ENCODE measurements at regions not wholly inside any gene's neighbourhood (a gene's known extent, or its start where the extent isn't known, plus 50 kb on each side); places are given as distances from the start of the nearest gene placed in this dataset.

DNA sequence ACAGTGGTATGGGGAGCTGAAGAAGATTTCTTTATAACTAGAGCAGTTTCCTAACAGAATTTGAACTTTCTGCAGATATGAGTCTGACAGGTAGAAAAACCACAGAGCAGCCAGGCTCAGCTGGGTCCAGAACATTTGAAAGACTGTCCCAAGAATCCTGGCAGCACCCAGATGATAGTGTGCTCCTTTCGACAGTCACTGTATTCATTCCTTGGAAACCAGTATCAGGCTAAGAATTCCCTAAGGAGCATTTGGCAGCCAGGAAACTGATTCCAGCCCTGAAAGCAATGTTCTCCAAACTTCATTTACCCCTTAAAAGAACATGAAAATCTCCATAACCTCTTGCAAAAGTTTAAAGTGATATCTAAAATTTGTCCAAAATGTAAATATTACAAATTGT lies 123.0 kb upstream of the MTAP start:
- no peaks in the 10 kb centered on the region for H3K4me1 ChIP-seq (ENCODE audit: control insufficient read depth in 1 of 2, insufficient read depth in 1 of 2, low read depth in 1 of 2, low read length in 1 of 2)
- no peak overlapping the region for H3K4me3 ChIP-seq (ENCODE audit: low read depth in 1 of 2, low read length in 1 of 2)
- no peaks in the 10 kb centered on the region for H3K9me3 ChIP-seq
- H3K27me3 ChIP-seq: peaks cover 60% of the 10 kb centered on the region
- TF ChIP-seq, protein P1, sequence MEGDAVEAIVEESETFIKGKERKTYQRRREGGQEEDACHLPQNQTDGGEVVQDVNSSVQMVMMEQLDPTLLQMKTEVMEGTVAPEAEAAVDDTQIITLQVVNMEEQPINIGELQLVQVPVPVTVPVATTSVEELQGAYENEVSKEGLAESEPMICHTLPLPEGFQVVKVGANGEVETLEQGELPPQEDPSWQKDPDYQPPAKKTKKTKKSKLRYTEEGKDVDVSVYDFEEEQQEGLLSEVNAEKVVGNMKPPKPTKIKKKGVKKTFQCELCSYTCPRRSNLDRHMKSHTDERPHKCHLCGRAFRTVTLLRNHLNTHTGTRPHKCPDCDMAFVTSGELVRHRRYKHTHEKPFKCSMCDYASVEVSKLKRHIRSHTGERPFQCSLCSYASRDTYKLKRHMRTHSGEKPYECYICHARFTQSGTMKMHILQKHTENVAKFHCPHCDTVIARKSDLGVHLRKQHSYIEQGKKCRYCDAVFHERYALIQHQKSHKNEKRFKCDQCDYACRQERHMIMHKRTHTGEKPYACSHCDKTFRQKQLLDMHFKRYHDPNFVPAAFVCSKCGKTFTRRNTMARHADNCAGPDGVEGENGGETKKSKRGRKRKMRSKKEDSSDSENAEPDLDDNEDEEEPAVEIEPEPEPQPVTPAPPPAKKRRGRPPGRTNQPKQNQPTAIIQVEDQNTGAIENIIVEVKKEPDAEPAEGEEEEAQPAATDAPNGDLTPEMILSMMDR (IDR thresholded peaks at IDR 0.05): no peak
- H3K36me3 ChIP-seq: no peaks in the 10 kb centered on the region
- no peak overlapping the region for H3K27ac ChIP-seq

DNA sequence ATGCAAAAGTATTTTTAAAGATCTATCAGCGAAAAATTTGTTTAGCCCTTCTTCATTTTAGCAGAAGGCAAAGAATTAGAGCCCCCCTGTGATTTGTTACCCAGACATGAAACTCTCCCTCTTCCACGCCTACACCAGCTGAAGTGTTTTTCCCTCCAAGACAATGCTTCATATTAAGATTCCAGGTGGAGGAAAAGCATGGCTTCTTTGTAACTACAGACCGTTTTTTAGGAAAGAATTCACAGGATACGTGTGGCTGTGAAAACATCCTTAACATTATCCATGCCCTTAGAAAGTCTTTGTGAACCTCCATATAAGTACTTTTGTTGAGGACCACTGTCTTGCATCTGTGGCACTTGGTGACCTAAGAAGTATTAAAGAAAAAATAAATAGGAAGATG lies 121.8 kb upstream of the MTAP start:
- TF ChIP-seq, protein P1 (IDR thresholded peaks at IDR 0.05): no peak
- H3K27ac ChIP-seq: no peak overlapping the region
- H3K27me3 ChIP-seq: peaks cover 50% of the 10 kb centered on the region
- no peaks in the 10 kb centered on the region for H3K4me1 ChIP-seq (ENCODE audit: control insufficient read depth in 1 of 2, insufficient read depth in 1 of 2, low read depth in 1 of 2, low read length in 1 of 2)
- no peak overlapping the region for H3K4me3 ChIP-seq (ENCODE audit: low read depth in 1 of 2, low read length in 1 of 2)
- no peaks in the 10 kb centered on the region for H3K9me3 ChIP-seq
- no peaks in the 10 kb centered on the region for H3K36me3 ChIP-seq

DNA sequence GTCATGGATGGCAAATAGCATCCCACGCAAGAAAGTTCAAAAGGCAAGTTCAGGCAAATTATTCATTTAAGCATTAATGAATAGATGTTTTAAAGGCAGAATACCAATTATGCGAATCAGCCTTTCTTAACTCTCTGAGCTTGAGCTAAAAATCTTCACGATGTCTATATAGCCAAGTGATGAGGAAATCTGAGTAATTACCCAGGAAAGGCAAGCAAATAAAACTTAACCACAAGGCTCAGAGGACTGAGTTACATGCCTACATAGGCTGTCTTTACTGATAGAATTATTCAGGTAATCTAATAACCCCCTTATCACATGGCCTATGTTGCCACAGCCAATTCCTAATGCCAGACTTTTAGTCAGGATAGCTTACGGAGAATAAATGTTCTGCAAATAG lies 120.8 kb upstream of the MTAP start:
- Histone ChIP-seq H3K27me3 (peaks cover 41% of the 10 kb centered on the region), H3K4me1 (ENCODE audit: control insufficient read depth in 1 of 2, insufficient read depth in 1 of 2, low read depth in 1 of 2, low read length in 1 of 2) (no peaks in the 10 kb centered on the region), H3K9me3 (no peaks in the 10 kb centered on the region), H3K36me3 (no peaks in the 10 kb centered on the region), H3K4me3 (ENCODE audit: low read depth in 1 of 2, low read length in 1 of 2) (no peak overlapping the region), H3K27ac (no peak overlapping the region)
- TF ChIP-seq, protein P1 (IDR thresholded peaks at IDR 0.05): no peak

DNA sequence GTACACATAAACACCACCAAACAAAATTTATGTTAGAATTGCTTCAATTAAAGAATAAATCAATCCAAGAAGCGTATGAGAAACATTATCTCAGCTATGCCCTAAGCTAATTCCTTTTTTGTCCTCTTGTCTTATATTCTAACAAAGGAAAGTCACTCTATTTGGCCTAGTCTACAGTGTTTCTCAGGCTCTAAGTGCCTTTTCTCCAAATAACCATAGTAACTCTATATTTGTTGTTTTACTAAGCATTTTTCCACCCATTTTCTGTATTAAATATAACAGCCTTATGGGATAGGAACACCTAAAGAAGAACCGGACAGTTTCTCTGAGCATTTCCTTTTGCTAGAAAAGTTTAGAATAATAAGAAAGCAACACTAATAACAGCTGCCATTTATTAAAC lies 120.1 kb upstream of the MTAP start:
- TF ChIP-seq, protein P1 (IDR thresholded peaks at IDR 0.05): no peak
- Histone ChIP-seq H3K4me1 (ENCODE audit: control insufficient read depth in 1 of 2, insufficient read depth in 1 of 2, low read depth in 1 of 2, low read length in 1 of 2) (no peaks in the 10 kb centered on the region), H3K36me3 (no peaks in the 10 kb centered on the region), H3K27me3 (peaks cover 33% of the 10 kb centered on the region), H3K4me3 (ENCODE audit: low read depth in 1 of 2, low read length in 1 of 2) (no peak overlapping the region), H3K9me3 (no peaks in the 10 kb centered on the region), H3K27ac (no peak overlapping the region)

DNA sequence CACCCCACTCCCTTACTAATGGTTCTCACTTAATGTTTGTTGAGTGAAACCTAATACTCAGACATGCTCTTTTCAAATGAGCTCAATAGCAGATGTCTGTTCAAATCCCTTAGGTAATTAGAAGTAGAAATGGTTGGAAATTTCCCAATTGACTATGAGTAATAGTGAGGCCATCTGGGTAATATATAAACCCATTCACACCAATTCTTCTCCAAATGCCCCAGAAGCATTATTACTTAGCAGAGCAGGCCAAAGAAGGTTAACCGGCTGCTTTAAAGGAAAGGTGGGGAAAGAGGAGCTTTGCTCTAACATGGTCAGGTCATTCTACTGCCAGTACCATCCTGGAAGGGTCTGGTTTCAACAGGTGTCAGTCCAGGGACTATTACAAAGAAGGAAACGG lies 119.5 kb upstream of the MTAP start:
- no peaks in the 10 kb centered on the region for H3K4me1 ChIP-seq (ENCODE audit: control insufficient read depth in 1 of 2, insufficient read depth in 1 of 2, low read depth in 1 of 2, low read length in 1 of 2)
- TF ChIP-seq, protein P1 (IDR thresholded peaks at IDR 0.05): no peak

More for the DNA sequence above, 119.5 kb upstream of the MTAP start:
- H3K9me3 ChIP-seq: no peaks in the 10 kb centered on the region
- H3K27me3 ChIP-seq: peaks cover 27% of the 10 kb centered on the region
- H3K4me3 ChIP-seq (ENCODE audit: low read depth in 1 of 2, low read length in 1 of 2): no peak overlapping the region
- H3K27ac ChIP-seq: no peak overlapping the region
- H3K36me3 ChIP-seq: no peaks in the 10 kb centered on the region

All from neutrophil (primary cell).